ES-I3 (cell line): ENCODE measurements at regions not wholly inside any gene's neighbourhood (a gene's known extent, or its start where the extent isn't known, plus 50 kb on each side); places are given as distances from the start of the nearest gene placed in this dataset.
"Not testable (repeated sequence)": the region's sequence is repeated elsewhere in the genome, so short reads cannot be mapped to it uniquely, and the experiment has no call there.

Source experiments
- H3K36me3 ChIP-seq: 2 replicates; pipeline ENCODE4 v1.6.1; 2013; ENCODE audit warnings: mild to moderate bottlenecking, low read length, control low read depth, moderate library complexity; ENCODE audit not compliant: insufficient read depth
- H3K4me1 ChIP-seq: 2 replicates; pipeline ENCODE4 v1.6.1; 2013; ENCODE audit warnings: mild to moderate bottlenecking, control low read depth, low read length; ENCODE audit not compliant: insufficient read depth
- H3K9ac ChIP-seq: 2 replicates; pipeline ENCODE4 v1.6.1; 2013; ENCODE audit warnings: low read depth, mild to moderate bottlenecking, low read length, moderate library complexity
- H3K9me3 ChIP-seq: 2 replicates; pipeline ENCODE4 v1.6.1; 2013; ENCODE audit warnings: mild to moderate bottlenecking, low read length, moderate library complexity; ENCODE audit not compliant: control insufficient read depth, insufficient read depth

DNA sequence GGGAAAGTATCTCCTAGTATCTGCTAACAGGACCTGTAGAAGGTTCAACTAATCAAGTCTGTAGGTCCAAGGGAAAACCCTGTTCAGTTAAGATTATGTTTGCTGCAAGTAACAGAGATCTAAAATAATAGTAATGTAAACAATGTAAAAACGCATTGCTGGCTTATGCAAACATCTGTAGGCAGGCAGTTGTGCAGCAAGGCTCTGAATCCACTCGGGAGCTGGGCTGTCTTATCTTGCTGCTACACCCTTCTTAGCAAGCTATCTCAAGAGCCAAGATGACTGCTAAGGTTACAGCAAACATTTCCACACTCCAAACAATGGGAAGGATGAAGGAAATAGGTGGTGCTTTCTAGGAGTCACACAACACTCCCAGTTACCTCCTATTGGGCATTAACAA is 397.3 kb upstream of the NRSN1 start:
- no peaks in the 10 kb centered on the region for H3K9me3 ChIP-seq
- H3K36me3 ChIP-seq = no peaks in the 10 kb centered on the region
- H3K9ac ChIP-seq = no peak overlapping the region
- no peaks in the 10 kb centered on the region for H3K4me1 ChIP-seq

DNA sequence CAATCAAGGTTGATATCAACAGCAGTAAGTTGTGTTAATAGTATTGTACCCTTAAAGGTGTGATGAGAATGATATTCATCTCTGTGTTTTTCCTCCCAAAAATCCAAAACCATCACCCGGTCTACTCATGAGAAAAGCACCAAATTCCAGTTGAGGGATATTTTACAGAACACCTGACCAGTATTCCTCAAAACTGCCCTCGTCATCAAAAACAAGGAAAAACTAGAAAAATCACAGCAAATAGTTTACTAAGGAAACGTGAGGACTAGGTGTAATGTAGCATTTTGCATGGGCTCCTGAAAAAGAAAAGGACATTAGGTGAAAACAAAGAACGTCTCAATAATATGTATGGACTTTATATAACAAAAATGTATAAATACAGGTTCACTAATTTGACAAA is 394.4 kb upstream of the NRSN1 start:
- Histone ChIP-seq H3K4me1 (no peaks in the 10 kb centered on the region), H3K36me3 (no peaks in the 10 kb centered on the region), H3K9ac (no peak overlapping the region), H3K9me3 (no peaks in the 10 kb centered on the region)

DNA sequence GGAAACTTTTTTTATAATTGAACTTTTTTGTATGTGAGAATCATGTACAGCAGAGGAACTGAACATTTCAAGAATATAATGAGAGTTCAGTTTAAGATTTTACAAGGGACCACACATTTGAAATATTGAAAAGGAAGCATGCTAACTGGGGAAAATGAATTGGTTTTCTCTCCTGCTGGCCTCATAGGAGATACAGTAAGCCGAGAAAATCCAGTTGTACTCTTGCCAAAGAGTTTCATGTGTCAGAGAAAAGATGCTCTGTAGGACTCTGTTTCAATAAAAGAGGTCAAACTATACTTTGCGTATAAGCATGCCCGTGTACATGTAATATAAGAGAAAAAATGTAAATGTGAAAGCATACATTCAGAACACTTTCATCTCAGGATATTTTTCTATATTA is 393.5 kb upstream of the NRSN1 start:
- H3K4me1 ChIP-seq = no peaks in the 10 kb centered on the region
- no peaks in the 10 kb centered on the region for H3K36me3 ChIP-seq
- H3K9ac ChIP-seq = no peak overlapping the region
- H3K9me3 ChIP-seq = no peaks in the 10 kb centered on the region

DNA sequence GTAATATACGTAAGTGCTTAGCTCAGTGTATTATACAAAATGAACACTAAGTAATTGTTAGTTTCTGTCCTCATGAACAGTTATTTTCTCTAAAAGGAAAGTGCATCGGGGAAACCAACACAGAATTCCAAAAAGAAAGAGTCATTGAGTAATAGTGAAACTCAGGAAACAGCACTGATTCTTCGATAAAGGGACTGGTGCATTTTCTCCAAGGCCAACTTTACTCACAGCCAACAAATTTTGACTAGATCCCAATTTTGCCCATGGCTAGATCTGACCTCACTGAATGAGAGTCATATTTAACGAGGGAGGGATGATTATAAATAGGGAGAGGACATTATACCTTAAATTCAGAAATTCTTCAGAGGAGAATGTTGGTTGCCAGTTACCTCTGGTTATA is 390.9 kb upstream of the NRSN1 start:
- no peaks in the 10 kb centered on the region for H3K4me1 ChIP-seq
- no peaks in the 10 kb centered on the region for H3K36me3 ChIP-seq
- H3K9ac ChIP-seq = no peak overlapping the region
- H3K9me3 ChIP-seq = no peaks in the 10 kb centered on the region

DNA sequence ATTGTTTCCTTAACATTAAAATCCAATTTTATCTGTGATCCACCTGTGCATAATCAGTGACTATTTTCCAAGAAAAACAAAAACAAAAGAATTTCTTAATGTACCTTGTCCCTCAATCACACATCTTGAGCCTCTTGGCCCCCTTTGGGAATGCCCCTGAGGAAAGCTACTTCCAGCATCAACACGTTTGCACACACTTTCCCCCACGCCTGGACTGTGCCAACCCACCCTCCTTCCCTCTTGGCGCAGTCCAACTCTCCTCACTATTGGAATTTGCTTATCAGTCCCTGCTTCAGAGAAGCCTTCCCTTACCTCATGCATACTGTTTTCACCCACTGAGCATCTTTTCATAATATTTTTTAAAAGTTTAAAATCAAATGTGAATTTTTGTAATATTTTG is 389.4 kb upstream of the NRSN1 start:
- H3K4me1 ChIP-seq = no peaks in the 10 kb centered on the region
- no peaks in the 10 kb centered on the region for H3K36me3 ChIP-seq
- no peaks in the 10 kb centered on the region for H3K9me3 ChIP-seq
- no peak overlapping the region for H3K9ac ChIP-seq

DNA sequence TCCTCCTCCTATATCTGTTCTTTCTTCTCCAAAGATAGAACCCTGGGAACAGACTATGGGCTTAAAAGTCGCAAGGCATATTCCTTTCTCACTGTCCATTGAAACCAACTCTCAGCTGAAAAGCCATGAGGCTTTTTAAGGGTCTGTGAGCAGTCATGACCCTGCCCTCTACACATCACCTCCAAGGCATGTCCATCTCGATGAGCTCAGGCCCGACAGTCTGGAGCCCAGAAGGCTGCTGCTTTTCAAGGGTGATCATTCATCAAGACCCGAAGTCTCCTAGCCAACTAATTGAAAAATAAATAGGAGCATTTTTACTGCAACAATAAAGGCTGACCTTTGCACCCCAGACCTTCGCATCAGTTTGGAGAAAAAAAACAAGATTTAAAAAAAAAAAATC is 378.8 kb upstream of the NRSN1 start:
- Histone ChIP-seq H3K9me3 (no peaks in the 10 kb centered on the region), H3K36me3 (no peaks in the 10 kb centered on the region), H3K9ac (no peak overlapping the region), H3K4me1 (no peaks in the 10 kb centered on the region)

DNA sequence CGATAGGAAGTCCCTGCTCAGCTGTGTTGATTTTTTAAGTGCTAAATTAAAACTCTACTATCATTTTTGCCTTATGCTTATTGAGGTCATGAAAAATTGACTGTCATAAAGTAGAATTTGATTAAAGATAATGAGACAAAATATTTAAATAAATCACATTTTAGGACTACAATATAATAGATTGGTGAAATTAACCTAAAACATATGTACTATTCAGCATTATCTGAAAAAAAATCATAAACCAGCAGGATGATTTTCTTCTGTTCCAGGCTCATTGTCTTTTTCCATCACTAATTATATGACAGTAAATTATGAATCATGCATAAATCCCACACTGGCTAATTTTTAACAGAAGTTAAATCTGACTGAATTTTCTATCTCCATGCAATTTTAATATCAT is 373.6 kb upstream of the NRSN1 start:
- H3K4me1 ChIP-seq = no peaks in the 10 kb centered on the region
- no peak overlapping the region for H3K9ac ChIP-seq
- H3K9me3 ChIP-seq = no peaks in the 10 kb centered on the region
- no peaks in the 10 kb centered on the region for H3K36me3 ChIP-seq

DNA sequence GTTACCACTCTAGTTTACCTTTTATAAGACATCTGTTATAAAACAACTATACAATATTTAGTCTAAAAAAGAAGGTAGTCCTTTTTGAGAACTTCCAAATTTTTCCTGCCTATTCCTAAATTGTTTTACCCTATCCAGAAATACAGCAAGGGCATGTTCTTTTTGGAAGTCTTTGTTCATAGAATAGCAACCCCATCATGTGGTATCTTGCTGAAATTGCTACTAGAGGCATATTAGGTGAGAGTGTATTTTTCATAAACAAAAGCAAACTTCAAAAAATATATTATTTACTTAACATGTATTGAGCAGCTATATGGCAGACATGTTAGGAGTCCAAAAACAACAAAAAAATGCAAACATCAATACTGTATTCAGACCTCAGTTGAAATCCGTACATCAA is 371.8 kb upstream of the NRSN1 start:
- H3K9me3 ChIP-seq = no peaks in the 10 kb centered on the region
- no peaks in the 10 kb centered on the region for H3K36me3 ChIP-seq
- no peak overlapping the region for H3K9ac ChIP-seq
- no peaks in the 10 kb centered on the region for H3K4me1 ChIP-seq

DNA sequence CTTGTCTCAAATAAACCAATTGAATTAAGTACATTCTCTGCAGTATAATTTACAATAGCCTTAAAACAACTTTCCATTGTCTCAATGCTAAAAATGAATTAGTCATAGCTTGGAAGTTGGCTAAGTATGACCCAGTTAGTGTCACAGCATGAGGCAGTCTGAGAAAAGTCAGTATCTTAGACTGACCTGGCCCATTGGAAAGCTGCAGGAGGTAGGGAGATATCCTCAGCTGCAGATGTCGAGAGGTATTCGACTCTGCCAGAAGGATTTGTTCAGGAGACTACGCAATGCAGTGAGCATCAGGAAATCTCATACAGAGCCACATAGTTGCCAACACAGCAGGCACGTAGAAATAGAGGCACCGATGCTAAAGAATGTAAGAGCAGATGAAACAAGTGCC is 350.9 kb upstream of the NRSN1 start:
- H3K9ac ChIP-seq = no peak overlapping the region
- no peaks in the 10 kb centered on the region for H3K36me3 ChIP-seq
- peaks cover 2% of the 10 kb centered on the region; the same call in 1 of the 2 replicates for H3K4me1 ChIP-seq
- H3K9me3 ChIP-seq = no peaks in the 10 kb centered on the region

DNA sequence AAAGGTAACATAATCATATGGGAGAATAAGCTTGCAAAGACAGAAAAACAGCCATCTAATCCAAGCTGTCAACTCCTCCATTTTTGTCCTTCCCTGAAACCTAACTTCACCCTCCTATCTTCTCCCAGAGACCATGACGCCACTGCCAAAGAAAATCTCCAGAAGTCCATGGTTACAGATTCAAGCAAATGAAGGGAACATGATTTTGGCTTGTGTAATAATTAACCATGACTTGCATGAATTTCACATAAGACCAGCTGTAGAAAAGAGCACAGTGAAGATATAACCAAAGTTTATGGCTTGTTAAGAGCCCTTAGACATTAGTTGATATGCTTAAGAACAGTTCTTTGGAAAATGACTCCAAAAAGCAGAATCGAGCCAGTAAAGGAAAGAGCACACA is 342.1 kb upstream of the NRSN1 start:
- H3K36me3 ChIP-seq = no peaks in the 10 kb centered on the region
- no peak overlapping the region for H3K9ac ChIP-seq
- no peaks in the 10 kb centered on the region for H3K4me1 ChIP-seq
- H3K9me3 ChIP-seq = no peaks in the 10 kb centered on the region

DNA sequence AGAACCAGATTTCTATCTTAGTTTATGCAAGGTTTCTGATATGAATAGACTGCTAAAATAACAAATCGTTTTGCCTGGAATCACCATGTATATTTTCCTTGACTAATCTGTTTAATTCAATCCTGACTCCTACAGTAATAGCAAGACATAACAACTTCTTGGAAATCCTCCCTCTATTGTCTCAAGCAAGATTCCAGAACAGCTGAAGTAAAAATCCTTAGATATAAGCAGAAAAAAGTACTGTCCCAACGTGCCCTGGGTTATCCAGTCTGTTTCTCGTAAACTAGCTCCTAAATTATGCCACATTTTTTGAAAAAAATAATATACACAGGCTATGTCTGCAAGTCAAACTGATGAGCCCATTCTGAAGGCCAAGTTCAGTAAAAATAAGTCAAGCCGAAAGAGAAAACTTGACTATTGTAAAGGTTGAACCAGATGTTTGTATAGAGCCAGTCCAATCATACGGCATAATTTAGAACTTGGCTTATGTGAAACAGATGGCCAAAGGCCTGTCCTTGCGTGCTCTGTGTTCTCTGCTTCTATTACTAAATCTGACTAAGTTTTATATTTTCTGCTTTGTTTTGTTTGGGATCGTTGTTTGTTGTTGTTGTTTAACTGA is 341.6 kb upstream of the NRSN1 start:
- Histone ChIP-seq H3K9ac (no peak overlapping the region), H3K4me1 (no peaks in the 10 kb centered on the region), H3K9me3 (no peaks in the 10 kb centered on the region), H3K36me3 (no peaks in the 10 kb centered on the region)

DNA sequence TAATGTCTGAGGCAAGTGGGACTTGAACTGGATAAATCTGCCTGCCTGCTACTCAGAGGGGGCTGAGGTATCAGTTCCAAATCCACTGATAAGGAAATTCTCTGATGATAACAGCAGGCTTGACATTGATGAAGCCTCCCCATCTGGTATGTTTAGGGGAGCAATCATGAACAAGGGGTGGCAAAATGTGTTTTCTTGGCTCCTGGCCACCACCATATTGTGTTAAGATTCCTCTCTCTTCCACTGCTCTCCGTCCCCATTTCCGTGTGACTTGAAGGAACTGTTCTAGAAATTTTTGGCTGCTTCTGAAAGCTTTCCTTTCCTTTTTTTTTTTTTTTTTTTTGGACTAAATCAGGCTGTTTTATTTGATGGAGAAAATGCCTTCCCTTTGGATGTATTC is 335.3 kb upstream of the NRSN1 start:
- Histone ChIP-seq H3K36me3 (no peaks in the 10 kb centered on the region), H3K9ac (no peak overlapping the region), H3K4me1 (no peaks in the 10 kb centered on the region), H3K9me3 (no peaks in the 10 kb centered on the region)

DNA sequence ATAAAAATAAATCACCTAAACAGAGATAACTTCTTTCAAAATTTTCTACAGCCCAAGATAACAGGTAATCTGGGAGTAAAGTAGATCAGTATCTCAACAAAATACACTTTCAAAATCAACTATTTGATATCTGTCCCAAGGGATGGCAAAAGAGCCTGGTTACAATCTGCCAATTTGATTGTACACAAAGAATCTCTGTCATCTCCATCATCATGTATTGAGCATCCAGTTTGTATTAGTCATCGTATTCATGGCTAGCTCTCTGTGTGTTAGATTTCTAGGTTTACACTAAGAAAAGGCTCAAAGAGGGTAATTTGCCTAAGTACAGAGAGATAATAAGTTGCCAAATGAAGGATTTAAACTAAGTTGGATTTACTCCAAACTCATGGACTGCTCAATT is 329.0 kb upstream of the NRSN1 start:
- Histone ChIP-seq H3K9me3 (no peaks in the 10 kb centered on the region), H3K36me3 (no peaks in the 10 kb centered on the region), H3K9ac (no peak overlapping the region), H3K4me1 (no peaks in the 10 kb centered on the region)

DNA sequence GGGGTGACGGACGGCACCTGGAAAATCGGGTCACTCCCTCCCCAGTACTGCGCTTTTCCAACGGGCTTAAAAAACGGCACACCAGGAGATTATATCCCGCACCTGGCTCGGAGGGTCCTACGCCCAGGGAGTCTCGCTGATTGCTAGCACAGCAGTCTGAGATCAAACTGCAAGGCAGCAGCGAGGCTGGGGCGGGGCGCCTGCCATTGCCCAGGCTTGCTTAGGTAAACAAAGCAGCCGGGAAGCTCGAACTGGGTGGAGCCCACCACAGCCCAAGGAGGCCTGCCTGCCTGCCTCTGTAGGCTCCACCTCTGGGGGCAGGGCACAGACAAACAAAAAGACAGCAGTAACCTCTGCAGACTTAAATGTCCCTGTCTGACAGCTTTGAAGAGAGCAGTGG is 321.7 kb upstream of the NRSN1 start:
- not testable (repeated sequence) for H3K4me1 ChIP-seq, H3K36me3 ChIP-seq, H3K9me3 ChIP-seq, H3K9ac ChIP-seq

DNA sequence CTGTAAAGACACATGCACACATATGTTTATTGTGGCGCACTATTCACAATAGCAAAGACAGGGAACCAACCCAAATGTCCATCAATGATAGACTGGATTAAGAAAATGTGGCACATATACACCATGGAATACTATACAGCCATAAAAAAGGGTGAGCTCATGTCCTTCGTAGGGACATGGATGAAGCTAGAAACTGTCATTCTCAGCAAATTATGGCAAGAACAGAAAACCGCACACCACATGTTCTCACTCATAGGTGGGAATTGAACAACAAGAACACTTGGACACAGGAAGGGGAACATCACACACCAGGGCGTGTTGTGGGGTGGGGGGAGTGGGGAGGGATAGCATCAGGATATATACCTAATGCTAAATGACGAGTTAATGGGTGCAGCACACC is 304.9 kb upstream of the NRSN1 start:
- not testable (repeated sequence) for H3K4me1 ChIP-seq, H3K36me3 ChIP-seq, H3K9me3 ChIP-seq, H3K9ac ChIP-seq

DNA sequence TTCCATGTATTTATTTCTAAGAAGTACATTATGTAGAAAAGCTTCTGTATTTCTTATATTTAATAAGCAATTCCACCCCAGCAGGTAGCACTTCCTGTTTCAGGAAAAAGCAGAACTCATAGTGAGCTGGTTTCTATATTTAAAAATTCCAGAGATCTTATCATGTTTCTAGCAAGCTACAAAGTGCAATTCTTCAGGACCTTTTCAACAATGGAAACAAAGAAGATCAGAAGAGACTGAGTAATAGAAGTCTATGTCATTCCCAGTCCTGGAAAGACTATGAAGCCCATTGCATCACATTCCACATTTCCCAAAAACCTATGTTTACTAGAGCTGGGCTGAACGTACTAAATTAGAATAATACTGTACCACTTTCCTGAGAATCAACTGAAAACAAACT is 302.6 kb upstream of the NRSN1 start:
- no peaks in the 10 kb centered on the region for H3K36me3 ChIP-seq
- no peak overlapping the region for H3K9ac ChIP-seq
- H3K4me1 ChIP-seq = no peaks in the 10 kb centered on the region
- no peaks in the 10 kb centered on the region for H3K9me3 ChIP-seq
